GM18511 (cell line): ENCODE measurements at regions not wholly inside any gene's neighbourhood (a gene's known extent, or its start where the extent isn't known, plus 50 kb on each side); places are given as distances from the start of the nearest gene placed in this dataset.
"Not testable (repeated sequence)": the region's sequence is repeated elsewhere in the genome, so short reads cannot be mapped to it uniquely, and the experiment has no call there.

Experiments used
- ATAC-seq: cut with Tn5 transposase; IDR thresholded peaks from one replicate; pipeline ENCODE4 v1.9.1; 2021; ENCODE audit warnings: mild to moderate bottlenecking, moderate library complexity; ENCODE audit not compliant: unreplicated experiment

GRCh38 chr5:96483878-96484277 is 50.8 kb upstream of the PCSK1 start:
- ATAC-seq = no peak

GRCh38 chr5:96487859-96488258 is 54.8 kb upstream of the PCSK1 start:
- no peak for ATAC-seq

GRCh38 chr5:96489532-96489931 is 56.5 kb upstream of the PCSK1 start:
- no peak for ATAC-seq

- no peak for ATAC-seq
Observed at GRCh38 chr5:96492459-96493047, 59.5 kb upstream of the PCSK1 start.

GRCh38 chr5:96493219-96493790 is 60.3 kb upstream of the PCSK1 start:
- no peak for ATAC-seq

- ATAC-seq = not testable (repeated sequence)
Observed at GRCh38 chr5:96495412-96495811, 62.4 kb upstream of the PCSK1 start.

GRCh38 chr5:96497027-96497426 is 64.0 kb upstream of the PCSK1 start:
- ATAC-seq = not testable (repeated sequence)

GRCh38 chr5:96499753-96500345 is 66.8 kb upstream of the PCSK1 start:
- ATAC-seq = no peak

- ATAC-seq = no peak
Observed at GRCh38 chr5:96501991-96502646, 69.1 kb upstream of the PCSK1 start.

- no peak for ATAC-seq
Observed at GRCh38 chr5:96503501-96504236, 70.6 kb upstream of the PCSK1 start.

- ATAC-seq = no peak
Observed at GRCh38 chr5:96506376-96506775, 73.3 kb upstream of the PCSK1 start.

- ATAC-seq = no peak
Observed at GRCh38 chr5:96506866-96507527, 73.9 kb upstream of the PCSK1 start.

- ATAC-seq = no peak
Observed at GRCh38 chr5:96509316-96509715, 76.3 kb upstream of the PCSK1 start.

GRCh38 chr5:96509721-96510350 is 76.8 kb upstream of the PCSK1 start:
- no peak for ATAC-seq

- ATAC-seq = no peak
Observed at GRCh38 chr5:96516631-96517071, 83.6 kb upstream of the PCSK1 start.

GRCh38 chr5:96517295-96517694 is 84.2 kb upstream of the PCSK1 start:
- ATAC-seq = no peak

GRCh38 chr5:96520345-96520744 is 87.3 kb upstream of the PCSK1 start:
- ATAC-seq = no peak

GRCh38 chr5:96522635-96523355 is 89.7 kb upstream of the PCSK1 start:
- ATAC-seq = no peak

GRCh38 chr5:96527768-96528661 is 95.0 kb upstream of the PCSK1 start:
- no peak for ATAC-seq
